NCI-H2171 (cell line): ENCODE measurements at regions not wholly inside any gene's neighbourhood (a gene's known extent, or its start where the extent isn't known, plus 50 kb on each side); places are given as distances from the start of the nearest gene placed in this dataset.
"Not testable (repeated sequence)": the region's sequence is repeated elsewhere in the genome, so short reads cannot be mapped to it uniquely, and the experiment has no call there.

Source experiments
- DNase-seq: peaks from one replicate; lab custom pipeline; 2025; lab: John Stamatoyannopoulos, UW

DNA sequence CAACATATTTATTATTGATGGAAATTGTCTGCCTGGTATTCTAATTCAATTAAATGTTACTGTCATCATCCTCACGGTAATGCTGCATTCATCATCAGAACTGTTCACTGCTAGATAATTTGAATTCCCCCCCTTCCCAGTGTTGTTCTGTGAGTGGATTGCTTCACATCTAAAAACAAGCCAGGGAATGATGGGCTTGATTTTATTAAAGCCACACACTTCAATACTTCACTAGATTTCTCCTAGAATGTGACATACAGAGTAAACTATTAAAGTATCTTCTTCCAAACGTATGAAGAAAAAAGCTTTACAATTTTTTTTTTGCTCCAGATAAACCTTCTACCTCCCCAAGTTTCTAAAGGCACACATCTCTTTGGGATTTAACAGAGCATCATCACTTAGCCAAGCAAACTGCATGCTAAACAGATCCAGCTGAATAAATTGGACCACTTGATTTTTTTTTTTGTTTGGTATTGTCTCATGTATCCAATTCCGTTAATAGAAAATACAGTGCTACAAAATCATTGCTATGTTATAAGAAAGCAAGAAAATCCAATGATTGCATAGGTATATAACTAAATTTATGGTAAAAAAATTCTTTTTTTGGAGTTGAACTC lies 692.4 kb downstream of the MTRR start:
- no peak for DNase-seq

DNA sequence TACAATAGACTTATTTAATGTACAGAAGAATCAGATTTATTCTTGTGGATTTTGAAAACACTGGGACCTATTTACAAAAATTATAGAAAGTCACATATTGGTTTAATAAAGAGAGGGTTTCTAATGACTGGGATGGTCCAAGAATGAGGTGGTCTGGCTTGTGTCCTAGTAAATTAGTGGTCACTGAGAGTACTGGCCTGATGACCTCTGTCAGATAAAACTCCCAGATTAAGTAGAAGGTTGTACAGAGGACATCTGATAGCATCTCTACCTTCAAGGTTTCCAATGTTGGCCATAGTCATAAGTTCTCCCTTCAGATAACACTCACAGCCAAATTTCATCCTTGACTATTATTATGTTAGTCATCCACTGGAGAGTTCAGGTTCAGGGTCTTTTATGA lies 692.9 kb downstream of the MTRR start:
- no peak for DNase-seq

DNA sequence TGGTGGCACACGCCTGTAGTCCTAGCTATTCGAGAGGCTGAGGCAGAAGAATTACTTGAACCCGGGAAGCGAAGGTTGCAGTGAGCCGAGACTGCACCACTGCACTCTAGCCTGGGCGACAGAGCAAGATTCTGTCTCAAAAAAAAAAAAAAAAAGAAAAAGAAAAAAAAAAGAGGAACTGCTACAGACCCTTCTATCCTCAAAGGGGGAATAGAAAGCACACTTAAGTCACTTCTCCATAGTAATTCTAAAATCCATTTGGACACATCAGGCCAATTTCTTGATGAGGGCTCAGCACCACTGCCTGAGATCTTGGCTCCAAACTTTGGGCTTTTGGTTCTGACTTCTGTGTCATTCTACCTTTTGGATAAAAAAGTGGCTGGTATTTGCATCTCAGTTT lies 694.6 kb downstream of the MTRR start:
- DNase-seq = not testable (repeated sequence)

DNA sequence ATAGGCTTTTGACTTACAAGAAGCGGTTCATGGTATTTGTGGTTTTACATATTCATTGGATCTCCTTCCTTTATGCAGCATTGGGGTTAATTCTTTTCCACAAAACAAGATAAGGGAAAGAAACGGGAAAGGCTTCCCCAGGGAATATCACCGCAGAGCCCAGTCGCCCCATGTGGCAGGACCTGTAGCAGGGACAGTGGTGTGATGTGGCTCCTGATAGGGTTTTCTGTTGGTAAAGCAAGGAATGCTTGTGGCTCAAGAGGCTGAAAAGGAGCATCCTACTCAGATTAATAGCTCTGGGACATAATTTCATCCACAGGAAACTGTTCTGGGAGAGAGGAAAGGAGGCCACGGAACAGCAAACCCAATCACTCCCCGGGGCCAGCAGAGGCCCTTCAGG lies 699.9 kb downstream of the MTRR start:
- no peak for DNase-seq

DNA sequence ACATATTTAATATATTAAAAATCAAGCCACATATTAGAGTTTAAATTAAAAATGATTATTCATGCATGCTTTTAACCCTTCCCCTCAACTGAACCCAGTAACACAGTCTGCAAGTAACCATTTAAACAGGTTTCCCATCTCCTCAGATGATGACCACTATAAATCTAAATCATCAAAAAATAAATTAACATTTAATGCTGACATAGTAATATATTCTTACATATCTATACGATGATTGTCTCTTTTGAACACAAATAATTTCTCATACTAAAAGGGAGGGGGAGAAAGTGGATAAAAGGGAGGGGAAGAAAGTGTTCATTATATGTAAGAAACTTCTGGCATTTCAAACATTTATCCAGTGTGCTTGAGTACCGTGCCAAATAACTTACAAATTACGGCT lies 701.6 kb downstream of the MTRR start:
- DNase-seq = no peak

DNA sequence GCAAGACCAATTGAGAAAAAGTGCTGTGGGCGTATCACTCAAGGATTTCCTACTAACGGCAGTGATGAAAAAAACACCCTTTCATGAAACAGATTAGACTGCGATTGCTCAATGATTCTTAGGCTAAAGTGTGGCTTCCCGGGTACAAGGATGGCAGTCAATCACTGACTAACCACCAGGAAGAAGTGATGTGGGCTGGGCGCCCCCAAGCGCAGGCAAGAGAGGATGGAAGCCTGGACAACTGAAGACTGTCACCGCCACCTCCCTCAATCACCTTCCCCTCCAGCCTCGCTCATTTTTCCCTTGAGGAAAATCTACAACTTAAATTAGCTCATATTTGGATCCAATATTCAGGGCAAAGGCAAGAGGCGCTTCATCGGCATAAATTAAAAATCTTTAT lies 707.2 kb downstream of the MTRR start:
- DNase-seq = no peak

DNA sequence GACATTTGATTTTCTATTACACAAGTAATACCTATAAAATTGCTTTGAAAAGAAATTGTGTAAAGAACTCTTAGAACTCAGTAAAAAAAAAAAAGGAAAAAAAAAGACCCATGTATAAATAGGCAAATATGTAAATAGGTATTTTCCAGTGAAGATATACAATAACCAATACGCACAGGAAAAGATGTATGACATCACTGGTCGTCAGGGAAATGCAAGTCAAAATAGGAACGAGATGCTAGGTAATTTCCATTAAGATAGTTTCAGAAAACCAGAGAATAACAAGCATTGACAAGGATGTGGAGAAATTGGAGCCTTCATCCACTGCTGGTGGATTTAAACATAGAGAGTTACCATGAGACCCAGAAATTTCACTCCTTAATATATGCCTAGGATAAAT lies 708.8 kb downstream of the MTRR start:
- DNase-seq = no peak

DNA sequence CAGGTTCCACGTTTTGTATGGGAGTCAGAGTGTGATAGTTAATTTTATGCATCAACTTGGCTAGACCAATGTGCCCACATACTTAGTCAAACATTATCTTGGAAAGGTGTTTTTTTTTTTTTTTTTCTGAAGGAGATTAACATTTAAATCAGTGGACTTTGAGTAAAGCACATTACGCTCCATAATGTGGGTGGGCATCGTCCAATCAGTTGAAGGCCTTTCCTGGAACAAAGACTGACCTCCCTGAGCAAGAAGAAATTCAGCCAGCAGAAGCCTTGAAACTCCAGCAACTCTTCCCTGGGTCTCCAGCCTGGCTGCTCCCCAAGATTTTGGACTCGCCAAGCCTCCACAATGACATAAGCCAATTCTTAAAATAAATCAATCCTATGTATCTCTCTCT lies 711.4 kb downstream of the MTRR start:
- DNase-seq = no peak

DNA sequence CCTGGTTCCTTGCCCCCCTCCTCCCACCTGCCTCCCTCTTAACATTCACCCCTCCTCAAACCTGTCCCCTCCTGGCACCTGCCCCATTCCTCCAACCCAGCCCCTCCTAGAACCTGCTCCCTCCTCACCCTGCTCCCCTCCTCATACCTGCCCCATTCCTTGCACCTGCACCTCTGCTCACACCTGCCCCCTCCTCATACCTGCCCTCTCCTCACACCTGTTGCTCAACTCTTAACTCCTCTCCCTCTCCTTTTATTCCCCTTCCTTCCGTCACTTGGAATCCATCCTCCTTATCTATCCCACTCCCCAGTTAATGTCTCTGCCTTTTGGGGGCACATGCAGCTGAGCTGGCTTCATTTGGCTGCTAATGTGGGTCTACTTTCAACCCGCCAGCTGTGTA lies 712.1 kb downstream of the MTRR start:
- DNase-seq = no peak

DNA sequence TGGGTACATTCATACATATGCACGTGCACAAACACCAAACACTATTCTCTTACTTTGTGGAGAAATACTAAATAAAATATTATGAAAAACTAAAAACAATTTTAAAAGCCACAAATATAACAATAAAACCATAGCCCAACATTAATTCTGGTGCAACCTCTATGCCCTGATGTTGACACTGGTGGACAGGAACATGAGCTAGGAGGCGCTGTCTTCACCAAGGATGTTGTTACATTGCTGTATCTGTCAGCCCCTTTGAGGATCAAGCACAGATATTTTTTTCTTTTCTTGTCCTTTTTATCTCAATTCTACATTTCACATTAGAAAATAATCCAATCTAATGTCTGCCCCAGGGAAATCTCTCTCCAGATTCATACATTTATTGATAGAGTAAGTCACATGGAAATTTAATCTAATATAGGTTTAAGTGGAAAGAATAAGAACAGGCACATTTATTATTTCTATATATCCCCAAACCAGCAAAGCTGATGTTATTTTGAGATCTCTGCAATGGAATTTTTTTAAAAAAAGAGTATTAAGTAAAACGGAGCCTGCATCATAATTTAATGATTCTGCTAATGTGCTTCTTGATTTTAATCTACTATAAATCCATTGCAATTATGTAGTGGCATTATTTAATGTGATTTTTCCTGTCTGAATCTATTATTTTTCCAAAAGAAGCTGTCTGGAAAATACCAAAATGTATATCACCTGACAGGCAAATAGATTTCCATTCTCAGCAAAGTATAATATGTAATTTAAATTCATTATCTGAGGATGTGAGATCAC lies 716.5 kb downstream of the MTRR start:
- no peak for DNase-seq

DNA sequence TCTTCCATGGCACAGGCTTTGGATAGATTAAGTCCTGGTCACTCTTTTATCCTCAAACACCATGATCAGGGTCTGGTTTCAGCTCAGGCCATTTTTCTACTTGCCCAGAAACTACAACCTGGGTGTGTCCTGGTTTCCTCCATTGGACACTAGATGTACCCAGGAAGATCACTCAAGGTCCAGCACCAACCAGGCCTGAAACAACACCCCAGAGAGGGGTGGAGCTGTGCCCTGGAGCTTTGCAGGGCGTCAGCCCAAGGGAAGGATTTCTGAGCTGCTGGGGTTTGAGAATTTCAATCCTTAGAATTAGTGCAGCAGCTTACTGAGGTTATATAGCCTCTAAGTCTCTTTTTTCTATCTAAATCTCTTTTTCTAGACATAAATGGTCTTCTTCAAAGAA lies 722.0 kb downstream of the MTRR start:
- no peak for DNase-seq

DNA sequence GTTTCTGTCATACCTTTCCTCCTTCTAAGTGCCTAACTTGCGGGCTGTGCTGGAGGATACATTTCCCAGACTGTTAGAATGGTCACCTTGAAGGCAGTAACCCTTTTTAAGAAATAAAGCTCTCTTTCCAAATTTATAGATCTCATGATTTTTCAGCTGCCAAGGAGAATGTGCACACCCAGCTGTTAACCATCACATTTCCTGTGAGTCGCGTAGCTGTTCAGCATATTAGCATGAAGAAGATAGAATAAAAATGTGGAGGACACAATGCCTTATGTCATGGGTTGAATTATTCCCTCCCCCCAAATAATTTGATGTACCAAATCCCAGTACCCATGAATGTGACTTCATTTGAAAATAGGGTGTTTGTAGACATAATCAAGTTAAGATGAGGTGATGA lies 729.4 kb downstream of the MTRR start:
- DNase-seq = no peak

DNA sequence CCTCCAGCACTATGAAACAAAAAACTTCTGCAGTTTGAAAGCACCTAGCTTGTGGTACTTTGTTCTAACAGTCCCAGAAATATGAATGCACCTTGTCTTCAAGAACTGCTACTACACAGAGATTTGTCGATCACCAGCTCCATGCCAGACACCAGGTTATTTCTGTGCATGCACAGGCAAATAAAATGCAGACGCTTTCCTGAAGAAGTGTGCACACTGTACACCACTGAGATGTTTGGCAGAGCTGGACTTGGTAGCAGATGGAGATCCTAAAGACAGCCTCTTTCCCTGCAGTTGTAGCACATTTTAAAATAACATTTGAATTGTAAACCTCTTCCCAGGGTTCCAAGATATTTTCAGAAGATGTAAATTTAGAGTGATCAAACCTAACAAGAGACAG lies 730.0 kb downstream of the MTRR start:
- DNase-seq = no peak

DNA sequence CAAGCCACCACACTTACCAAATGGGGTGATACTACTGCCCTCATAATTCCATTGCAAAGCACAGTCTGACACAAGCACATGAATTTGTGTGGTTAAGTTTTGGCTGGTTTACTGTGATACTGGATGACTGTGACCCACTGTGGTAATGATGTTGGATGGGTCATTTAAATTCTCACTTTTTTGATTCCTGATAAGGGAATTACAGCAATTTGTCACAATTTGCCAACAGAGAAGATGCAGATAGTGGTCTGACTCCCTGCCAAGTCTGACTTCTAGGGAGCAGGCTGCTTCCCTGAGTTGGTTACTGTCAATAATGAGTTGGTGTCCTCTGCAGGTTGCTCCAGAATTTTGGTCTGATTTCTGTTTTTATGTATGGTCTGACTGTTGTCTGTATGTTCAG lies 731.9 kb downstream of the MTRR start:
- DNase-seq = no peak

DNA sequence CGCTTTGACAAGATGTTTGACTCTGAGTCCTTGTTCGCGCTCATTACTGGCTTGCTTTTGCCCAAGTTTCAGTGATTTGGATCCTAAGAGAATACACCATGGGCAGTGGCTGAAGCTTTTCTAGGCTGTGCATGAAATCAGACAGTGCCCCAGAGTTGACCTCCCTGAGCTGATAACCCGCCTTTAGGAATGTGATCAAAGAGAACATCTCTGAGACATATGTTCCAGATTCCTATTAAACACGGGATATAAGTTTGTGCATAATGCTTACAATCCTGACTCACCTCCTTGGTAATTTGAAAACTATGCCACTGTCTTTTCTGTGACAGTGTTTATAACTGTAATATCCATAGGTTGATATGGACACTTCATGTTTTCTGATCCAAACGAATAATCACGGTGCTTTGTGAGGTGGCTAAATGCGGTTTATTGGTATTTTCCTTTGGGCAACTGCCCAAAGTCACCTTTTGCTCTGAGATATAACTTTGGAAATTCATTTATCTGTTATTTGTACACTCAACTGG lies 732.9 kb downstream of the MTRR start:
- no peak for DNase-seq

DNA sequence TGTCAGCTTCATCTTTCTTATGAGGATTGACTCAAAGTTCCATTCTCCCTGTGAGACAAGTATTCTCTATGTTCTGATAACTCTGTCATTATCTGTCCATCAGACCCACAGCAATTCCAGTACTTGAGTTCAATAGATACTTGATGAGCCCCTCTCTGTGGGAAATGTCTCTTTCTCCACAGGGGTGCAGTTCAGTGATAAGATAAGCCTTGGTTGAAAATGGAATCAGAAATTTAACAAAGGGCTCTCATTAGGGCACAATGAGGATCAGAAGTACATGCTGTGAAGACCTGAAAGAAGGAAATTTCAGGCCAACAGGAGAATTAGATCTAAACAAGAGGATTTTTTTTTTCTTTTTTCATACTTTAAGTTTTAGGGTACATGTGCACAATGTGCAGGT lies 737.3 kb downstream of the MTRR start:
- no peak for DNase-seq

DNA sequence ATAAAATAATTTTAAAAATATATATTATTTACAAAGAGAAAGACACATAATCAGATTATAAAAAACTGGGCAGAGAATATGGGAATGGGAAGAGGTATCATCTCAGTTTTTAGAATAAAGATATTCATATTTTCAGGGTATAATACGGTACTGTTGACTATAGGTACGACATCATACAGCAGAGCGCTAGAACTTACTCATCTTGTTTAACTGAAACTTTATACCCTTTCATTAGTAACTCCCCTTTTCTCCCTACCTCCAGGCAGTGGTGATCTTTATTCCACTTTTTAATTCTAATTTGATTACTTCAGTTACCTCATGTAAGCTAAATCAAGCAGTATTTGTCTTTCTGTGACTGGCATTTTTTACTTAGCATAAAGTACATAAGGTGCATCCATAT lies 742.1 kb downstream of the MTRR start:
- DNase-seq = no peak

DNA sequence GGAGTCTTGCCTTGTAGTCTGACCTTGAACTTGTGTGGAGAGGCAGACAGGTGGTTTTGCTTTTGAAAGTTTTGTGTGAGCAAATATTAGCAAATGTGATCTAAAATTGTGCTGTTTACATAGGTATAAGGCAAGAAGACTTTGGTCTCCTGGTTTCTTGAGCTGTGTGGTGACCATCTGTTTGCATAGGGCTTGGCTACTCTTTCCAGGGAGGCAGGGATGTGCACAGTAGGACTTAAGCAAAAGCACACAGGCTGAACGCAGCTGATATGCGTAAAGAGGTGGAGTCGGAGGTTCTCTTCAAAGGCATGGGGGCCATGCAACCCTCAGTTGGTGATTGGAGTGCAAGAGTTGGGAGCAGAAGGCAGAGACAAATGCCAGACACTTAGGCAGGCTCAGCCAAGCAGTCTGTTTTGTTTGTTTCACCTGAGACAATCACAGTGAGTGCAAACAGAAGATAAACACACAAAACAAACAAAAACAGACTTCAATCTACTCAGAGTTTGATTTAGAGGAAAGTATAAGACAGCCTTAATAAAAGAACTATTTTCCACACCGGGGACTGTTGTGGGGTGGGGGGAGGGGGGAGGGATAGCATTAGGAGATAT lies 744.2 kb downstream of the MTRR start:
- DNase-seq = no peak

DNA sequence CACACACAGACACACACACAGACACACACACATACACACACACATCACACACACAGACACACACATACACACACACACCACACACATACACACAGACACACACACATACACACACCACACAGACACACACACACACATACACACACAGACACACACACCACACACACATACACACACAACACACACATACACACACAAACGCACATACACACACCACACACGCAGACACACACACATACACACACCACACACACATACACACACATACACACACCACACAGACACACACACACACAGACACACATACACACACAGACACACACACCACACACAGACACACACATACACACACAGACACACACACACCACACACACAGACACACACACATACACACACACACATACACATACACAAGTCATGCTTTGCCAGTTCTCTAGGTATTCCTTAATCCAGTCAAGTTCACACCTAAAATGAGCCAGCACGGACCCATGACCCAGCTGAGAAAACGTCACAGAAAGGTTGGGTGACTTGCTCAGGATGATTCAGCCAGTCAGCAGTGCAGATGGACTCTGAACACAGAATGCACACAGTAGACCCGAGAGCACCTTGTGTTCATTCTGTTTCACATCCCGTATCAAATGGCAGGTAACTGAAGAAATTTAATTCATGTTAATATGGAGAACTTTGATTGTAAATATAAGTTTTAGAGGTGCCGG lies 746.4 kb downstream of the MTRR start:
- peak; percentile 60 for DNase-seq

DNA sequence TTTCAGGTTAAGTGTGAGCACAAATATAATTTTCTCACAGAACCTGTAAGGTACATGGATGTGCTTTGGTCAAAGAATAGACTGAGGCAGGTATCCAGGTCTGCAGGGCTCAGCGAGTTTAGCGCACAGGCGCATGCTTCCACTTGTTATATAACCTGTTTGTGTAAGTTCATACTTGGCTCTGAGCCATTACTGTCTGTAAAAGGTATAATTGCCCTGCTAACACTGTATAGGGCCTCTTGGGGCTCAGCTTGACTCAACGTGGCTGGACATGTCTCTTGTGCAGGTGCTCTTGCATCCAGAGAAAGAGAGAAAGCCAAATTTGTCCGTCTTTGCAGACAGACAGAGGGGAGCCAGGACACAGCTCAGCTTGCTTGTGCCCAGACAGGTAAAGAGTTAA lies 759.6 kb downstream of the MTRR start:
- peak; percentile 99 for DNase-seq

DNA sequence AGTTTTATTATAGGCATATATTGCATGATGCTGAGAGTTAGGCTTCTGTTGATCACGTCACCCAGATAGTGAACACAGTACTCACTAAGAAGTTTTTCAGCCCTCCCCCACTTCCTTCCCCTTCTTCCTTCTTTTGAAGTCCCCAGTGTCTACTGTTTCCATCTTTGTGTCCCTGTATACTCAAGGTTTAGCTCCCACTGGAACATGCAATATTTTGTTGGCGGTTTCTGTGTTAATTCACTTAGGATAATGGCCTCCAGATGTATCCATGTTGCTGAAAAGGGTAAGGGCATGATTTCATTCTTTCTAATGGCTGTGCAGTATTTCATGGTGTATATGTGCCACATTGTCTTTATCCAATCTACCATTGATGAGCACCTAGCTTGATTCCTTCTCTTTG lies 764.3 kb downstream of the MTRR start:
- no peak for DNase-seq

DNA sequence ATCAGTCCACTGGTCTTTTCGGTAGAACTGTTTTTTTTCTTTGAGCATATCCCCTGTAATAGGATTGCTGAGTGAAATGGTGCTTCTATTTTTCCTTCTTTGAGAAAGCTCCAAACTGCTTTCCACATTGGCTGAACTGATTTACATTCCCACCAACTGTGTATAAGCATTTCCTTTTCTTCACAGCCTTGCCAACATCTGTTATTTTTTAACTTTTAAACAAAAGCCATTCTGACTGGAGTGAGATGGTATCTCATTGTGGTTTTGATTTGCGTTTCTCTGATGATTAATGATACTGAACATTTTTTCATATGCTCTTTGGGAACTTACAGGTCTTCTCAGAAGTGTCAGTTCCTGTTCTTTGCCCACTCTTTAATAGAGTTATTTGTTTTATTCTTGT lies 764.7 kb downstream of the MTRR start:
- no peak for DNase-seq

DNA sequence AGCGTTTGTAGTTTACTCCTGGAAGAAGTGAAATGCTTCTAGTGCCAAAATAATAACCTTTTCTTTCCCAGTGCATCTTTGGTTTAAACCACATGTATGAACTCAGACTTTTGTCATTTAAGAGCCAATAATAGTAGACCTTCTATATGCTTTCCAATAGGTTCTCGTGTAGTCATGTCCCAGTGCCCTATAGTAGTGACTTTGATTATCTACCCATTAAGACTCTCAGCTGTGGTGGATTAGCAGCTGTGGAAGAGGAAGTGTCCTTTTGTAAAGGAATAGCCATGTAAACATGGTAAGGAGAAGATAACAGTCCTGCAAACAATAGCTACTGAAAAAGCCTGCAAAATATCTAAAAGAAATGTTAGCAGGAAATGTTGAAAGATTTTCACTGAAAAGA lies 765.3 kb downstream of the MTRR start:
- DNase-seq = no peak
